GM18498 (cell line): ENCODE measurements at regions not wholly inside any gene's neighbourhood (a gene's known extent, or its start where the extent isn't known, plus 50 kb on each side); places are given as distances from the start of the nearest gene placed in this dataset.

Experiments
- ATAC-seq: cut with Tn5 transposase; IDR thresholded peaks from one replicate; pipeline ENCODE4 v1.9.1; 2021; ENCODE audit warnings: mild to moderate bottlenecking, moderate library complexity; ENCODE audit not compliant: unreplicated experiment

GRCh38 chr6:16078064-16078463 is 50.8 kb upstream of the MYLIP start:
- peak; percentile 63 for ATAC-seq

DNA sequence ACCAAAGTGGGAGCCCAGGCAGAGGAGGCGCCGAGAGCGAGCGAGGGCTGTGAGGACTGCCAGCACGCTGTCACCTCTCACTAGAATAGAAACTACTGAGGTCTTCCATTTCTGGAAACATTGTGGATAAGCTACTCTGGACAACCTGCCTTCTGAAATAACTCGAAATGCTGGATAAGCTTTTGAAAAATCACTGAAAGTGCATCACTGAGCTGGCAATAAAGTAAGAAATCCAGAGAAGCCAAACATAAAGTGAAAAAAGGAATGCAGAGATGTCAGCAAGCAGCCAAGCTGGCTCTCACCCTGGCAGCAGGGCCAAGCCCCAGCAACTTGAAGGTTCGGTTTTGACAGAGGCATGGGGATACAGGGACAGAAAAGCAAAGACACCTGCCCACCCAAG is 59.2 kb upstream of the MYLIP start:
- no peak for ATAC-seq

- no peak for ATAC-seq
These were observed 59.7 kb upstream of the MYLIP start for GRCh38 chr6:16069222-16069621.

- no peak for ATAC-seq
These were observed 61.3 kb upstream of the MYLIP start for GRCh38 chr6:16067568-16067967.

DNA sequence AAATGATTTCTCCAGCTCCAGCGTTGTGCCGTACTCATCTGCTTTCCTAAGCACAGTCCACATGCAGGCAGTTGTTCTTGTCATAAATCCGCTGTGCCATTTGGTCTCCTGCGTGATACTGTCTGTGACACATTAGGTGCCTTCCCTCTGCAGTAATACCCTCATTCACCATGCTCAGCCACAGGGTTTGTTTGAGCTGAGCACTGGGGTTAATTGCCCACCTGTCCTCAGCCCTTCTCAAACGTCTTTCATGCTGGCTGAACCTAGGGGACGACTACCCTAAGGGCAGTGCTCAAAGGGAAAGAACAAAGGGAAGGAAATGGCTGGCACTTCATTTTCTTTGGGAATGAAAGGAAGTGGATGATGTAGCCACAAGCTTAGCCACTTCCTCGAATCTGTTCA is 64.2 kb upstream of the MYLIP start:
- ATAC-seq, result no peak

- ATAC-seq, result no peak
These were observed 65.3 kb upstream of the MYLIP start for GRCh38 chr6:16063580-16063979.

DNA sequence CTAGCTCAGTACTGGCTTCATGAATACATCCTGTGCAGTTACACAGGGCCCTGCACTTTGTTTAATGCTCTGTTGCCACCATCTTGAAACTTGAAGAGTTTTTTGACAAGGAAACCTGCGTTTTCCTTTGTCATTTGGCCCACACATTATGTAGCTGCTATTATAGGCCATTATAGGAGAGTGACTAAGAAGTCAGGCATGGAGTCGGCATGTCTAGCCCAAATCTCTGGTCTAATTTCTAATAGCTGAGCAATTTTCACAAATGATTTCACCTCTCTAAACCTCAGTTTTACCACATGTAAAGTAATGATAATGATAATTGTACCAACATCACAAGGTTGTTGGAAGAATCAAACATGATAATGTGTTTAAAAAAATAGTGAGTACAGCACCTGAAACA is 67.1 kb upstream of the MYLIP start:
- no peak for ATAC-seq

DNA sequence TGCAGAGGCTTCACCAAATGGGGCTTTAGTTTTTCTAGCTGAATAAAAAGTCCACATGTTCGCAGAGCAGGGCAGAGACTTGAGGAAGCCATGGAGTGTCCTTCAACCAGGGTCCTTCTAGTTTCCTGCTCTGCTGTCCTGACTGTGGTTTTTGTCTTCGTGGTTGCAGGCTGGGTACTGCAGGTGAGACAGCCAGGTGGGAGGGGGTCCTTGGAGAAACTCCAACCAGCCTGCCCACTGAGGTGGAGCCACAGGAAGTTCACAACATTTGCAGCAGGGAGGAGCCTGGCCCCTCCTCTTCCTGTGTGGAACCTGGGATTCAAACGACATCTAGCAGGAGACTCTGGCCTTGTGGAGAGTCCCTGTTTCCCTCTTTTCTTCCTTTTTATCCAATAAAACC is 68.8 kb upstream of the MYLIP start:
- no peak for ATAC-seq

DNA sequence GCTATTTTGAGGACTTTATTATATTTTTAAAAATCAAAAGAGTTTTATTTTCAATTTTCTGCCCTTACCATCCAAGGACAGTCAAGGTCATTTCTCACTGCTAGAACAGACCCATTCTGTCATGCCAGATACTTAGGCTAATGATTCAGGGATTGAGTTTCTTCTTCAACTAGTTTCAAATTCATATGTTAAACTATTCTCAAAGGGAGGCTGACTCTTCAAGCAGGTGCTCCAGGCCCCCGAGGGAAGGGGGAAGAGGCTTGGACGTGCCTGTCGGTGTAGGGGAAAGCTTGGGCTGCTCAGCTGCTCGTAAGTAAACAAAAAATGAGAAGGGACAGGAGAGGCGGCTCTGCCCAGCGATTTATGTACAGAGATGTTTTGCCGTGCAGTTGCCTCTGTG is 69.4 kb upstream of the MYLIP start:
- ATAC-seq, result no peak

- ATAC-seq, result no peak
These were observed 69.9 kb upstream of the MYLIP start for GRCh38 chr6:16058929-16059345.

- no peak for ATAC-seq
These were observed 70.5 kb upstream of the MYLIP start for GRCh38 chr6:16058201-16058928.

DNA sequence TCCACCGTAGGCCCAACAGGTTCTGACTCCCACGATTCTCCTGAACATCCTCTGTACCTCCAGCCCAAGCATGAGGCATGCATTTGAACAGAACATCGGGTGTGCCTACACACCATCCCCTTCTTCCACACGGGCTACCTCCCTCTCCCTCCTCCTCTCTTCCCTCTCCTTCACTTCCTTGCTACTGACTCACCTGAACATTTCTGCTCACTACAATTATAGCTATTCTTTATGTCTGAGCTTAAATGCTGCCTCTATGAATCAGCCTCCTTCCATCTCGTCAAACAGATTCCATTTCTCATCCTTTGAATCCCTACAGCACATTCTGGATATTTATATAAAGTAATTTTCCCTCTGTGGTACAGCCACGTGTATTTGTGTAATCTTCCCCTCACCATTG is 71.4 kb upstream of the MYLIP start:
- ATAC-seq, result no peak

- no peak for ATAC-seq
These were observed 72.5 kb upstream of the MYLIP start for GRCh38 chr6:16056263-16056870.

GRCh38 chr6:16055852-16056251 is 73.0 kb upstream of the MYLIP start:
- no peak for ATAC-seq

GRCh38 chr6:16049168-16049567 is 79.7 kb upstream of the MYLIP start:
- no peak for ATAC-seq

- ATAC-seq, result no peak
These were observed 80.7 kb upstream of the MYLIP start for GRCh38 chr6:16048221-16048620.

GRCh38 chr6:16047435-16047990 is 81.4 kb upstream of the MYLIP start:
- no peak for ATAC-seq

- no peak for ATAC-seq
These were observed 83.6 kb upstream of the MYLIP start for GRCh38 chr6:16045238-16045637.

- ATAC-seq, result no peak
These were observed 84.7 kb upstream of the MYLIP start for GRCh38 chr6:16044211-16044643.

DNA sequence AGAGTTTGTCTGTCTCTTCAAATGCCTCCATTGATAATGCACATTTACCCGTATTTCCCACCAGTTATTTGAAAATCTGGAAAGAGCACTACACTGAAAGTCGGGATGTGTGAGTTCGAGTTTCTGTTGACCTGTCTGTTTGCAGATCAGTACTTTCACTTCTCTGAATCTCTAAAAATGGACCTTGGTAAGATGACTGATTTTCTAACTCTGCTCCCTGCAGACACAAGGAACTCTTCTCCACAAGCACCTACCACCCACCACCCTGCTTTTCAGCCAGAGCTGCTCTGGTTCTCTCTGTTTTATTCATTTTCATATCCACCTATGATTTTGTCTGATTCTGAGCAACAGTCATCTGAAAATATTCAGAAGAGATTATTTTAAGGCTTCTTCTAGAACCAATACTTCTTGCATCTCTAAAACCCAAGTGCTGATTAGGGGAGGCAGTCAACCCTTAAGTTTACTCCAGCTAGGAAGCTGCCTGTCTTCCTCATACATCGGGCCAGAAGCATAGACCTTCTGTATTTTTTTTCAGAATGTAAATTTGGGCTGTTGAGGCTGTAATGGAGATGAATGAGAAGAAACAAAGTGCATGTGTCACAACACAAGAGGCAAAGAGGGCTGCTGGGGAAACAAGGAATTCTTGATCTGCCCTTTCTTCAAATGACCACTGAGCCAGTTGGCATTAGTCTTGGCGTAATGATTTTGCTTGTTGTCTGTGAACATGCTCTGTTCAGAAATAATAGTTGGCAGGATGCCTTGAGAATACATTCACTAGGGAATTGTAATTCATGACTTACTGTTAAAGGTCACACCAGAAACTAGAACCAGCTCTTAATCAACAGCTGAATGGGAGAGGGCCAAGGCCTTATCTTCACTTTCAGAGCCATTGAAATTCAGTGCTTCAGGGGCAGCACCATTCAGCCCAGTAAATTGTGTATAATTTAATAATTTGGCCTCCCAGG is 85.4 kb upstream of the MYLIP start:
- peak; percentile 50 for ATAC-seq

- ATAC-seq, result no peak
These were observed 86.1 kb upstream of the MYLIP start for GRCh38 chr6:16042751-16043150.
